Esophagus squamous epithelium (tissue), 4 donors: ENCODE measurements at regions not wholly inside any gene's neighbourhood (a gene's known extent, or its start where the extent isn't known, plus 50 kb on each side); places are given as distances from the start of the nearest gene placed in this dataset.

Source experiments
- POLR2A ChIP-seq, 4 donors: fragments of 450-650 bp; IDR thresholded peaks; one replicate each; pipeline ENCODE4 v1.6.1; 2017; ENCODE audit warnings: antibody characterized with exemption in 4 of 4, mild to moderate bottlenecking in 4 of 4, moderate library complexity in 3 of 4
- TF ChIP-seq, protein P1 (sequence below), 6 experiments: fragments of 450-650 bp in 4 of 6; fragments of 200-600 bp in 2 of 6; sonication (generic) in 2 of 6; IDR thresholded peaks; one replicate each; pipeline ENCODE4 v1.5.1; 2016 to 2019; ENCODE audit warnings: antibody characterized with exemption in 6 of 6, mild to moderate bottlenecking in 4 of 6, moderate library complexity in 4 of 6

DNA sequence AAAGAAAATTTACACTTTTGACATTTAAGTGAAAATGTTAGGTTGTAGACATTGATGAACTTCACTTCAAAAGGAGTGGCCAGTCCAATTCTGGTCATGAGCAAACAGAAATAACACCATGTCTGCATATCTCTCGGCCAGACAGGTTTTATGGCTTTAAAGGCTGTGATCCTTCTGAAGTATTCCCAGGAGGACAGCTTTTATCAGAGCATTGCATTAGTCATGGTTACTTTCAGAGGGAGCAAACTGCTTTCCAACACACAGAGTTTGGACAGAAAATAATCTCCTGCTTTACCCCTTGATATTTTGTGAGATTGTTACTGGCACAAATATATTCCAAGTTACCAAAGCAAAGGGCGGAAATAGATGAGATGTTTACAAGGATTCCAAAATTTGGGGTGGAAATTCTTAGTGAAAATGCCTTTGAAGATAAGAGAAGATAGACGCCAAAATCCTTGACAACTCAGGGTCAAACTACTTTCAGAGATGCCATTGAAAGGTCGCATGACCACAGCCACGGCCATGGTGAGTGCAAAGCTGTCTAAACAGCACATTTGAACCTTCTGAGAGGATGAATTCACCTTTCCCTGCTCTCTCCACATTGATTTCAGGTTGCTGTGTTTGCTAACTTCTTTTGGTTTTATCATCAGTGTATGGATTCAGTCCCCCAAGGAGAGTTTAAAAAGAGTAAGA lies 584.5 kb upstream of the SGCG start:
- TF ChIP-seq, protein P1, sequence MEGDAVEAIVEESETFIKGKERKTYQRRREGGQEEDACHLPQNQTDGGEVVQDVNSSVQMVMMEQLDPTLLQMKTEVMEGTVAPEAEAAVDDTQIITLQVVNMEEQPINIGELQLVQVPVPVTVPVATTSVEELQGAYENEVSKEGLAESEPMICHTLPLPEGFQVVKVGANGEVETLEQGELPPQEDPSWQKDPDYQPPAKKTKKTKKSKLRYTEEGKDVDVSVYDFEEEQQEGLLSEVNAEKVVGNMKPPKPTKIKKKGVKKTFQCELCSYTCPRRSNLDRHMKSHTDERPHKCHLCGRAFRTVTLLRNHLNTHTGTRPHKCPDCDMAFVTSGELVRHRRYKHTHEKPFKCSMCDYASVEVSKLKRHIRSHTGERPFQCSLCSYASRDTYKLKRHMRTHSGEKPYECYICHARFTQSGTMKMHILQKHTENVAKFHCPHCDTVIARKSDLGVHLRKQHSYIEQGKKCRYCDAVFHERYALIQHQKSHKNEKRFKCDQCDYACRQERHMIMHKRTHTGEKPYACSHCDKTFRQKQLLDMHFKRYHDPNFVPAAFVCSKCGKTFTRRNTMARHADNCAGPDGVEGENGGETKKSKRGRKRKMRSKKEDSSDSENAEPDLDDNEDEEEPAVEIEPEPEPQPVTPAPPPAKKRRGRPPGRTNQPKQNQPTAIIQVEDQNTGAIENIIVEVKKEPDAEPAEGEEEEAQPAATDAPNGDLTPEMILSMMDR (IDR thresholded peaks at IDR 0.05) = no peak
- no peak for TF ChIP-seq POLR2A (IDR thresholded peaks at IDR 0.05)
